PC-9 (cell line): ENCODE measurements at regions not wholly inside any gene's neighbourhood (a gene's known extent, or its start where the extent isn't known, plus 50 kb on each side); places are given as distances from the start of the nearest gene placed in this dataset.

Experiments
- BruUV-seq: library from RNA; stranded (reverse); fragments of 400-500 nt; replicated peaks from 2 replicates; lab custom pipeline; 2021; lab: Mats Ljungman, UMichigan
- CTCF ChIA-PET: fragments of 300-600 bp; sonication (Branson Sonifier 250); formaldehyde crosslinking; loops from one replicate; lab custom pipeline; 2022; ENCODE audit warnings: antibody characterized with exemption; lab: Charles Lee
- POLR2A ChIA-PET: fragments of 300-600 bp; sonication (Branson Sonifier 250); formaldehyde crosslinking; loops from one replicate; lab custom pipeline; 2022; ENCODE audit warnings: antibody characterized with exemption; ENCODE audit not compliant: unreplicated experiment; lab: Charles Lee
- DNase-seq, 2 experiments: peaks; one replicate each; pipeline versions ENCODE4 v3.0.0 to v3.0.0-alpha.2; 2015 to 2022; ENCODE audit warnings: mixed read lengths in 1 of 2
- H2AFZ ChIP-seq: fragments of 200-600 bp; sonication (generic); 2 replicates; pipeline ENCODE4 v1.8.1; 2017; ENCODE audit warnings: antibody characterized with exemption
- H3F3A ChIP-seq: fragments of 200-600 bp; sonication (generic); 2 replicates; pipeline ENCODE4 v1.8.1; 2017; ENCODE audit warnings: antibody characterized with exemption, mild to moderate bottlenecking, low read depth; ENCODE audit not compliant: insufficient read depth
- H3K27ac ChIP-seq: fragments of 200-600 bp; sonication (generic); 2 replicates; pipeline ENCODE4 v1.6.1; 2016; ENCODE audit warnings: mixed run types
- H3K27me3 ChIP-seq: fragments of 200-600 bp; sonication (generic); 2 replicates; pipeline ENCODE4 v1.6.1; 2016; ENCODE audit warnings: low read depth, mixed run types; ENCODE audit not compliant: insufficient read depth
- H3K36me3 ChIP-seq: fragments of 200-600 bp; sonication (generic); 2 replicates; pipeline ENCODE4 v1.6.1; 2016; ENCODE audit warnings: low read depth, mixed run types
- H3K4me1 ChIP-seq: fragments of 200-600 bp; sonication (generic); replicated peaks from 2 replicates; pipeline ENCODE4 v1.6.1; 2016; ENCODE audit warnings: mixed run types; ENCODE audit not compliant: insufficient read depth
- H3K4me2 ChIP-seq: fragments of 200-600 bp; sonication (generic); 2 replicates; pipeline ENCODE4 v1.6.1; 2017; ENCODE audit warnings: mixed run types
- H3K4me3 ChIP-seq: fragments of 200-600 bp; sonication (generic); 2 replicates; pipeline ENCODE4 v1.6.1; 2016; ENCODE audit warnings: mixed run types
- H3K79me2 ChIP-seq: fragments of 200-600 bp; sonication (generic); 2 replicates; pipeline ENCODE4 v1.6.1; 2017; ENCODE audit warnings: low read depth, mixed run types
- H3K9me2 ChIP-seq: fragments of 200-600 bp; sonication (generic); 2 replicates; pipeline ENCODE4 v1.8.1; 2017; ENCODE audit warnings: mild to moderate bottlenecking; ENCODE audit not compliant: insufficient read depth
- H3K9me3 ChIP-seq: fragments of 200-600 bp; sonication (generic); 2 replicates; pipeline ENCODE4 v1.8.1; 2016; ENCODE audit warnings: low read depth; ENCODE audit not compliant: insufficient read depth
- H4K20me1 ChIP-seq: fragments of 200-600 bp; sonication (generic); 2 replicates; pipeline ENCODE4 v1.8.1; 2017; ENCODE audit not compliant: insufficient read depth
- CTCF ChIP-seq: fragments of 200-600 bp; sonication (generic); conservative IDR thresholded peaks from 2 replicates; pipeline ENCODE4 v1.6.1; 2017; ENCODE audit warnings: mixed run types, antibody characterized with exemption, mild to moderate bottlenecking, moderate library complexity
- EZH2 ChIP-seq: fragments of 200-600 bp; sonication (generic); IDR thresholded peaks from 2 replicates; pipeline ENCODE4 v1.8.0; 2017; ENCODE audit warnings: antibody characterized with exemption, low read depth
- intact Hi-C: fragments of 100-400 bp; cut with micrococcal nuclease; formaldehyde crosslinking; loops from one replicate; pipeline ENCODE4 v1.10.0; 2022; ENCODE audit not compliant: unreplicated experiment

- Histone ChIP-seq H4K20me1 (no peaks in the 10 kb centered on the region), H3K4me1 (peaks cover 27% of the 10 kb centered on the region), H3K79me2 (no peaks in the 10 kb centered on the region), H2AFZ (no peak overlapping the region), H3K27me3 (no peaks in the 10 kb centered on the region), H3K9me2 (no peaks in the 10 kb centered on the region), H3K9me3 (no peaks in the 10 kb centered on the region), H3K27ac (peak overlapping the region; percentile 75), H3K36me3 (no peaks in the 10 kb centered on the region), H3F3A (peaks cover 25% of the 10 kb centered on the region), H3K4me3 (no peak overlapping the region), H3K4me2 (peak overlapping the region; percentile 12; the same call in 1 of the 2 replicates)
- CTCF ChIA-PET: interaction anchor here (1.3 kb wide), 1 partner anchor 205 kb away, joined by 3 read pairs; no protein-coding TSS in a partner anchor
- intact Hi-C loops: loop anchor here (1.0 to 5.0 kb wide), 4 partner anchors 19 to 265 kb away; no protein-coding TSS in a partner anchor
- POLR2A ChIA-PET: no interaction called here
- TF ChIP-seq EZH2 (no peak), CTCF (no peak)
- DNase-seq: no peak
- BruUV-seq: no TSS peak
These were observed 112.5 kb upstream of the SLC44A1 start for GRCh38 chr9:105131981-105132380.

- Histone ChIP-seq H4K20me1 (no peaks in the 10 kb centered on the region), H3K4me2 (peak overlapping the region; percentile 20; the same call in 1 of the 2 replicates), H3K4me3 (no peak overlapping the region), H3K9me3 (no peaks in the 10 kb centered on the region), H3K9me2 (no peaks in the 10 kb centered on the region), H2AFZ (no peak overlapping the region), H3K4me1 (peaks cover 21% of the 10 kb centered on the region), H3K27me3 (no peaks in the 10 kb centered on the region), H3K27ac (peak overlapping the region; percentile 75), H3F3A (peaks cover 22% of the 10 kb centered on the region), H3K36me3 (no peaks in the 10 kb centered on the region), H3K79me2 (no peaks in the 10 kb centered on the region)
- BruUV-seq: no TSS peak
- TF ChIP-seq CTCF: no peak
- TF ChIP-seq EZH2: no peak
- CTCF ChIA-PET: interaction anchor here (1.3 kb wide), 1 partner anchor 206 kb away, joined by 3 read pairs; no protein-coding TSS in a partner anchor
- intact Hi-C loops: loop anchor here (1.0 to 5.0 kb wide), 4 partner anchors 19 to 265 kb away; no protein-coding TSS in a partner anchor
- POLR2A ChIA-PET: interaction anchor here (0.7 kb wide), 1 partner anchor 320 kb away, joined by 3 read pairs; no protein-coding TSS in a partner anchor
- peak; percentile 72 to 97 for DNase-seq
These were observed 111.8 kb upstream of the SLC44A1 start for GRCh38 chr9:105132606-105133005.

GRCh38 chr9:105138306-105138801 is 106.1 kb upstream of the SLC44A1 start:
- peak in 1 of 2 experiments; percentile 48 for DNase-seq
- H3K4me3 ChIP-seq: no peak overlapping the region
- intact Hi-C loops: no loop called here
- H3K27ac ChIP-seq: no peak overlapping the region
- H3K9me2 ChIP-seq: 0 out of 2 replicates have a peak, but pooled peaks cover 4% of the 10 kb centered on the region
- ChIA-PET POLR2A (no interaction called here), CTCF (interaction anchor here (0.6 kb wide), 1 partner anchor 72 kb away, joined by 3 read pairs; no protein-coding TSS in a partner anchor)
- H3K4me2 ChIP-seq: no peak overlapping the region
- no peaks in the 10 kb centered on the region for H3K79me2 ChIP-seq
- peaks cover 19% of the 10 kb centered on the region for H3K4me1 ChIP-seq
- no TSS peak for BruUV-seq
- no peak for TF ChIP-seq EZH2
- TF ChIP-seq CTCF: no peak
- H3K36me3 ChIP-seq: no peaks in the 10 kb centered on the region
- H3K27me3 ChIP-seq: no peaks in the 10 kb centered on the region
- no peak overlapping the region for H2AFZ ChIP-seq
- peaks cover 12% of the 10 kb centered on the region for H3F3A ChIP-seq
- no peaks in the 10 kb centered on the region for H3K9me3 ChIP-seq
- H4K20me1 ChIP-seq: no peaks in the 10 kb centered on the region
